H9 (cell line): ENCODE measurements at regions not wholly inside any gene's neighbourhood (a gene's known extent, or its start where the extent isn't known, plus 50 kb on each side); places are given as distances from the start of the nearest gene placed in this dataset.

Experiments
- DNase-seq: peaks from one replicate; pipeline ENCODE4 v3.0.0-alpha.2; 2017
- H2AFZ ChIP-seq: one replicate; pipeline ENCODE4 v1.6.1; 2013; ENCODE audit warnings: mild to moderate bottlenecking, low read length, control low read depth, moderate library complexity
- H2AK5ac ChIP-seq: 2 replicates; pipeline ENCODE4 v1.6.1; 2013; ENCODE audit warnings: low read length, control low read depth, mixed read lengths; ENCODE audit not compliant: insufficient read length
- H2BK120ac ChIP-seq: one replicate; pipeline ENCODE4 v1.6.1; 2013; ENCODE audit warnings: low read depth, mild to moderate bottlenecking, low read length, control low read depth, inconsistent platforms; ENCODE audit not compliant: poor library complexity, severe bottlenecking
- H2BK12ac ChIP-seq: 2 replicates; pipeline ENCODE4 v1.6.1; 2013; ENCODE audit warnings: low read length, control low read depth, mixed read lengths, low read depth; ENCODE audit not compliant: insufficient read length
- H2BK15ac ChIP-seq: 2 replicates; pipeline ENCODE4 v1.6.1; 2013; ENCODE audit warnings: low read depth, low read length, control low read depth
- H2BK20ac ChIP-seq: one replicate; pipeline ENCODE4 v1.6.1; 2013; ENCODE audit warnings: low read depth, mild to moderate bottlenecking, low read length, control low read depth, inconsistent platforms; ENCODE audit not compliant: poor library complexity, severe bottlenecking
- H2BK5ac ChIP-seq: 2 replicates; pipeline ENCODE4 v1.6.1; 2013; ENCODE audit warnings: low read length, control low read depth, mixed read lengths; ENCODE audit not compliant: insufficient read length
- H3K14ac ChIP-seq: 2 replicates; pipeline ENCODE4 v1.6.1; 2013; ENCODE audit warnings: low read length, control low read depth; ENCODE audit not compliant: insufficient read depth
- H3K18ac ChIP-seq: 2 replicates; pipeline ENCODE4 v1.6.1; 2013; ENCODE audit warnings: low read depth, mild to moderate bottlenecking, mixed read lengths, low read length, control low read depth; ENCODE audit not compliant: insufficient read length
- H3K23ac ChIP-seq: 2 replicates; pipeline ENCODE4 v1.6.1; 2013; ENCODE audit warnings: low read length, control low read depth, mixed read lengths, low read depth; ENCODE audit not compliant: insufficient read length
- H3K23me2 ChIP-seq: 2 replicates; pipeline ENCODE4 v1.6.1; 2013; ENCODE audit warnings: low read depth, mild to moderate bottlenecking, mixed read lengths, low read length, control low read depth; ENCODE audit not compliant: insufficient read length, poor library complexity, severe bottlenecking
- H3K27ac ChIP-seq: 2 replicates; pipeline ENCODE4 v1.5.1; 2013; ENCODE audit warnings: low read length, control low read depth, mixed read lengths, low read depth; ENCODE audit not compliant: insufficient read length
- H3K27me3 ChIP-seq: 2 replicates; pipeline ENCODE4 v1.6.1; 2013; ENCODE audit warnings: low read length, control low read depth, inconsistent platforms; ENCODE audit not compliant: insufficient read depth
- H3K4ac ChIP-seq: 2 replicates; pipeline ENCODE4 v1.6.1; 2013; ENCODE audit warnings: low read depth, mild to moderate bottlenecking, control low read depth, inconsistent platforms, low read length, moderate library complexity
- H3K4me1 ChIP-seq: 2 replicates; pipeline ENCODE4 v1.6.1; 2013; ENCODE audit warnings: low read length, control low read depth, inconsistent platforms; ENCODE audit not compliant: insufficient read depth
- H3K4me2 ChIP-seq: 2 replicates; pipeline ENCODE4 v1.6.1; 2013; ENCODE audit warnings: low read length, control low read depth, mixed read lengths; ENCODE audit not compliant: insufficient read length, insufficient read depth
- H3K56ac ChIP-seq: 2 replicates; pipeline ENCODE4 v1.6.1; 2013; ENCODE audit warnings: low read depth, mild to moderate bottlenecking, mixed read lengths, low read length, control low read depth; ENCODE audit not compliant: insufficient read length
- H3K79me1 ChIP-seq: 2 replicates; pipeline ENCODE4 v1.6.1; 2013; ENCODE audit warnings: low read depth, mild to moderate bottlenecking, moderate library complexity, low read length, control low read depth, inconsistent platforms; ENCODE audit not compliant: insufficient read depth, poor library complexity, severe bottlenecking
- H3K79me2 ChIP-seq: 2 replicates; pipeline ENCODE4 v1.6.1; 2013; ENCODE audit warnings: low read length, control low read depth, inconsistent platforms; ENCODE audit not compliant: insufficient read depth
- H3K9ac ChIP-seq: 2 replicates; pipeline ENCODE4 v1.6.1; 2013; ENCODE audit warnings: low read length, control low read depth, mixed read lengths; ENCODE audit not compliant: insufficient read length; ENCODE audit errors: extremely low read depth
- H3K9me3 ChIP-seq: one replicate; pipeline ENCODE4 v1.6.1; 2013; ENCODE audit warnings: low read depth, low read length, inconsistent platforms; ENCODE audit not compliant: control insufficient read depth
- H3T11ph ChIP-seq: one replicate; pipeline ENCODE4 v1.6.1; 2013; ENCODE audit warnings: mild to moderate bottlenecking, low read length, control low read depth, inconsistent platforms
- H4K20me1 ChIP-seq: one replicate; pipeline ENCODE4 v1.6.1; 2013; ENCODE audit not compliant: control insufficient read depth, insufficient read length, insufficient read depth
- H4K5ac ChIP-seq: 2 replicates; pipeline ENCODE4 v1.6.1; 2013; ENCODE audit warnings: low read depth, mild to moderate bottlenecking, mixed read lengths, low read length, control low read depth; ENCODE audit not compliant: insufficient read length
- H4K8ac ChIP-seq: replicated peaks from 2 replicates; pipeline ENCODE4 v1.6.1; 2013; ENCODE audit warnings: low read length, control low read depth, mixed read lengths, low read depth; ENCODE audit not compliant: insufficient read length
- H4K91ac ChIP-seq: 2 replicates; pipeline ENCODE4 v1.6.1; 2013; ENCODE audit warnings: low read depth, mild to moderate bottlenecking, moderate library complexity, mixed read lengths, low read length, control low read depth; ENCODE audit not compliant: insufficient read length
- H3K27ac Mint-ChIP-seq, 3 experiments: 2 replicates in 2 of 3; 3 replicates in 1 of 3; pipeline ENCODE4 v1.8.0; 2020 to 2021; ENCODE audit warnings: mixed read lengths in 3 of 3, mild to moderate bottlenecking in 1 of 3, moderate library complexity in 1 of 3
- H3K27me3 Mint-ChIP-seq: 2 replicates; pipeline ENCODE4 v1.8.0; 2021; ENCODE audit warnings: low read depth, mild to moderate bottlenecking, moderate library complexity, mixed read lengths
- H3K36me3 Mint-ChIP-seq, 3 experiments: 2 replicates in 2 of 3; 3 replicates in 1 of 3; pipeline ENCODE4 v1.8.0; 2020 to 2021; ENCODE audit warnings: low read depth in 3 of 3, mixed read lengths in 3 of 3; ENCODE audit not compliant: insufficient read depth in 1 of 3
- H3K4me1 Mint-ChIP-seq, 2 experiments: 2 replicates each; pipeline ENCODE4 v1.8.0; 2020; ENCODE audit warnings: mixed read lengths in 2 of 2
- H3K4me3 Mint-ChIP-seq, 2 experiments: 2 replicates in 1 of 2; 3 replicates in 1 of 2; pipeline ENCODE4 v1.8.0; 2020 to 2021; ENCODE audit warnings: mild to moderate bottlenecking in 2 of 2, mixed read lengths in 2 of 2, moderate library complexity in 1 of 2
- H3K9me3 Mint-ChIP-seq, 2 experiments: 2 replicates in 1 of 2; 3 replicates in 1 of 2; pipeline ENCODE4 v1.8.0; 2020; ENCODE audit warnings: mild to moderate bottlenecking in 2 of 2, mixed read lengths in 2 of 2, moderate library complexity in 1 of 2
- CTCF ChIP-seq: fragments of 200-600 bp; sonication (generic); conservative IDR thresholded peaks from 3 replicates; pipeline ENCODE4 v1.8.0; 2021; ENCODE audit warnings: antibody characterized with exemption, mild to moderate bottlenecking
- WGBS: extraction: QIAGEN DNeasy Blood & Tissue Kit; methylation state at CpG from one replicate; pipeline ENCODE4 v1.1.7; 2013; ENCODE audit warnings: missing lambda C conversion rate, low lambda C conversion rate, mixed read lengths; ENCODE audit not compliant: insufficient read length; ENCODE audit errors: extremely low coverage; 5-methylcytosine and 5-hydroxymethylcytosine counted together

DNA sequence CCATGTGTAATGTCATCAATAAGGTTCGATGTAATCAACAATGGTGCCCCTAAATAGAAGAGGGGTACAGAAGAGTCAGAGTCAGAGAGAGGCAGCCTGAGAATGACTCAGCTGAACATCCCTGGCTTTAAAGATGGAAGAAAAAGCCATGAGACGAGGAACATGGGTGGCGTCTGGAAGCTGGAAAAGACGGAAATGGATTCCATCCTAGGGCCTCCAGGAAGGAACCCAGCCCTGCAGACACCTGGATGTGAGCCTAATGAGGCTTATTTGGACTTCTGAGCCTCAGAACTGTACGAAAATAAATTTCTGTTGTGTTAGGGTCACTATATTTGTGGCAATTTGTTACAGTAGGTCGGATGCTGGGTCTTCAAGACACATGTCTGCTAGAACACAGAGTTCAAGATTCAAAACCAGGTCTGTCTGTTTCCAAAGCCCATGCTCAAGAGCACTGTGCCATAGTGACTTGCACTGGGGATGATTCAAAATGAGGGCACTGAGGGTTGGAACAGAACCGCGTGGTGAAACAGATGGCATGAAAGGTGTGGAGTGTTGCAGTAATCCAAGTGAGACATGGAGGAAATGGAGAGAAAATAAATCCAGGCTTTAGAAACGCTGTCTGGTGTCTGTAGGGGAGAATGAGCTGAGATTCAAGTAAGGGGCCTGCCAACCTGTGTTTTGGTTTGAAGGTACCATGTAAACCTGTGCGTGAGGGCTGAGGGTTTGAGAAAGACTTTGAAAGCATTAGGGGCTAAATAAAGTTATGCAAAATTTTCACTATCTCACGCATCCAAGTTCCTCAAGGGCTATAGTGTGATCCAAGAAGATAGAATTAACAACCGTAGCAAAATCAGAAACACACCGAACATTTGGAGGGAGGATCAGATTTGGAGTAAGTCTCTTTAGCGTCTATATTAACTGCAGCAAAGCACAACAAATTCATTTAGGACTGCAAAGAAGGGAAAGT, 849.1 kb upstream of the AUTS2 start:
- Histone ChIP-seq H3K9ac (no peak overlapping the region), H3K23me2 (no peaks in the 10 kb centered on the region), H4K20me1 (no peaks in the 10 kb centered on the region), H4K91ac (no peak overlapping the region), H3K23ac (no peak overlapping the region), H2BK120ac (no peak overlapping the region), H3K14ac (no peak overlapping the region), H3K4me1 (no peaks in the 10 kb centered on the region), H4K5ac (no peak overlapping the region), H3K79me2 (no peaks in the 10 kb centered on the region), H3K79me1 (no peaks in the 10 kb centered on the region), H2BK5ac (no peak overlapping the region), H2AFZ (no peak overlapping the region), H3K56ac (no peak overlapping the region), H4K8ac (no peak overlapping the region), H2AK5ac (no peak overlapping the region), H3K4ac (no peak overlapping the region), H3K27ac (no peak overlapping the region), H3K4me2 (no peak overlapping the region), H3K18ac (no peak overlapping the region), H2BK20ac (no peak overlapping the region), H2BK12ac (no peak overlapping the region), H3T11ph (no peak overlapping the region), H3K9me3 (no peaks in the 10 kb centered on the region), H3K27me3 (no peaks in the 10 kb centered on the region), H2BK15ac (no peak overlapping the region)
- Mint-ChIP-seq H3K4me3 (no peak overlapping the region), H3K4me1 (peaks cover 3 to 4% of the 10 kb centered on the region in 2 experiments; a peak in 2 of 4 replicates), H3K27me3 (no peaks in the 10 kb centered on the region), H3K36me3 (no peaks in the 10 kb centered on the region), H3K9me3 (peaks cover 0 to 3% of the 10 kb centered on the region in 2 experiments; a peak in 1 of 5 replicates), H3K27ac (no peak overlapping the region)
- WGBS, result no CpG with 5 or more reads among the region's 14 CpGs
- no peak for TF ChIP-seq CTCF
- DNase-seq, result no peak
